Immature natural killer cell (primary cell): ENCODE measurements at regions not wholly inside any gene's neighbourhood (a gene's known extent, or its start where the extent isn't known, plus 50 kb on each side); places are given as distances from the start of the nearest gene placed in this dataset.

Experiments
- DNase-seq, 3 donors: peaks; one replicate each; pipeline ENCODE4 v3.0.0; 2022; ENCODE audit warnings: mixed read lengths in 1 of 3
- H3K27ac Mint-ChIP-seq, 6 donors: one replicate each; pipeline ENCODE4 v1.8.0; 2020; ENCODE audit warnings: mixed read lengths in 6 of 6, mild to moderate bottlenecking in 5 of 6, inconsistent platforms in 4 of 6, moderate library complexity in 3 of 6
- H3K27me3 Mint-ChIP-seq, 3 donors: one replicate each; pipeline ENCODE4 v1.8.0; 2020 to 2021; ENCODE audit warnings: low read depth in 3 of 3, mild to moderate bottlenecking in 3 of 3, mixed read lengths in 3 of 3, moderate library complexity in 3 of 3, inconsistent platforms in 1 of 3
- H3K36me3 Mint-ChIP-seq, 3 donors: one replicate each; pipeline ENCODE4 v1.8.0; 2020; ENCODE audit warnings: mixed read lengths in 3 of 3, inconsistent platforms in 2 of 3, mild to moderate bottlenecking in 2 of 3
- H3K4me1 Mint-ChIP-seq, 2 donors: one replicate each; pipeline ENCODE4 v1.8.0; 2020; ENCODE audit warnings: inconsistent platforms in 2 of 2, mild to moderate bottlenecking in 2 of 2, mixed read lengths in 2 of 2, moderate library complexity in 1 of 2
- H3K4me3 Mint-ChIP-seq, 5 donors: one replicate each; pipeline ENCODE4 v1.8.0; 2020; ENCODE audit warnings: mild to moderate bottlenecking in 5 of 5, mixed read lengths in 5 of 5, inconsistent platforms in 3 of 5, moderate library complexity in 3 of 5
- H3K9me3 Mint-ChIP-seq, 6 donors: one replicate each; pipeline ENCODE4 v1.8.0; 2020; ENCODE audit warnings: mild to moderate bottlenecking in 6 of 6, mixed read lengths in 6 of 6, inconsistent platforms in 4 of 6, moderate library complexity in 3 of 6

DNA sequence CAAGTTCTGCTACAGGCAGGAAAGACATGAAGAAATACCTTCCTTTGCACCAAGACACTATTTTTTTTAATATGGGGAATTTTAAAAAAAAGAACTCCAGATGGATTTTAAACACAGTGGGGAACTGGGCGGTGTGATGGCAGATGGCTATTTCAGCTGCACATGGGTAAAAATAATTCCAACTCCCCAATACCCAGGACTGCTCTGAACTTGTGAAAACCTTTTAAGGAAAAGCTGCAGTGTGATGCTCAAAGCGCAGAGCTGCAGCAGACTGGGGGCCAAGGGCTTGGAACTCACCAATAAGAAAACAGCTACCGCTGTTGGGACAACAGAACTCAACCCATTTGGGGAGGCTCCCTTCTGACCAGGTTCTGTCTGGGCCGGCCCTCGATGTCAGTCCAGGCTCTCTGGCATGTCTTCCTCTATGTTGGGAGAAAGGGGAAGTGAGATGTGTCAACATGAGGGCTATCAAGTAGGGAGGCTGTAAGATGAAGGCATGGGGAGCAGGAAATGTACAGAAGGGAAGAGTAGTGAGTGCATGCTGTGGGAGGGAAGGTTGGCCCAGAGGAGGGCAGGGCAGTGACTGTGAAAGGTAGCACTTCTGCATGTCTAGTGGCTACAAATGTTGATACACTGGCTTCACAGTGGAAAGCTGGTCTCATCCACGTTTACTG lies 64.0 kb upstream of the SLC14A2 start:
- Mint-ChIP-seq H3K4me3 (no peak overlapping the region), H3K27ac (no peak overlapping the region)

DNA sequence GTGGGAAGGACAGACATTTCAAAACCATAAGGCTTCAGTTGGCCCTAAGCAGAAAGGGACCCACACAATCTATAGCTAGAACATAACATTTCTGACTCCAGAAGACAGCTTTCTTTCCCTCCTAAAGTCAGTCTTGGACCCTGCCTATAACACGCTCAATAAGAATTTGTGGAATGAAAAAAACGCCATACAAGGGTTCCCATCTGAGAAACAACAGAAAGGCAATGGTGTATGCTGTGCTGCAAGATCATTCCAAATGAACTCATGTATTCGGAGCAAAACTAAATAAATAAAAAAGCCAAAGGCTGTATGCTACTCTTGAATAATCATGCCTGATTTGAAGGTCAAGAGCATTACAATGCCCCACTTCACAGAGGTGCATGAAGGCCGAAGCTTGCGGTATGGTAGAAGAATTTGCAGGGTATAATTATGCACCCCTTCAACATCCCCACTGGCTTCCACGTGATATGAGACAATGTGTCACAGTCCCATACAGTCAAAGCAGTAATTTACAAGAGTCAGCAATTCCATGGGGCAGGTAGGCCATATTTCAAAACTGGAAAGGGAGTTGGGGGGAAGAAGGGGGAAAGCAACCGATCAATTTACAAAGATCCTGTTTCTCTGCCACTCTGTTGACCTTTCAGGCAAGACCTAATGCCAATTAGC lies 61.4 kb upstream of the SLC14A2 start:
- no peak for DNase-seq

More for the DNA sequence above, 64.0 kb upstream of the SLC14A2 start:
- peaks cover 2 to 7% (median 4%) of the 10 kb centered on the region in 3 donors for H3K27me3 Mint-ChIP-seq
- DNase-seq, result no peak
- H3K9me3 Mint-ChIP-seq, result peaks cover 0 to 4% (median 0%) of the 10 kb centered on the region in 6 donors
- no peaks in the 10 kb centered on the region for H3K4me1 Mint-ChIP-seq
- no peaks in the 10 kb centered on the region for H3K36me3 Mint-ChIP-seq

DNA sequence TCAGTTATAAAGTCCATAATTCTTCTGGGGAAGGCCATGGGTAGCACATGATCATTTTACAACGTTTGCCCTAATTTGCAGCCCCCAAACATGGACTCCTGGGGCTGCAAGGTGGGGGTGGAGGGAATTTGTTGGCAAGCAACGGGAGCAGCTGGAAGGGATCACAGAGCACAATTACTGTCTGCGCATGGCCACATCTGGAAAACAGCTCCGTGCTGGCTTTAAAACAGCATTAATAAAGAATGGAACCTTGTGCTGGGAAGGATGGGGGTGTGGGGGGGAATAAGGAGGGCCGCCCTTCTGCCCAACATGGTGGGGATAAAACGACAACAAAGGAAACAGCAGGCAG lies 60.9 kb upstream of the SLC14A2 start:
- DNase-seq, result no peak
- Mint-ChIP-seq H3K4me1 (no peaks in the 10 kb centered on the region), H3K36me3 (no peaks in the 10 kb centered on the region), H3K27ac (no peak overlapping the region), H3K27me3 (peaks cover under 1 to 8% (median 4%) of the 10 kb centered on the region in 3 donors), H3K9me3 (peaks cover 0 to 4% (median 0%) of the 10 kb centered on the region in 6 donors), H3K4me3 (no peak overlapping the region)

More for the DNA sequence above, 61.4 kb upstream of the SLC14A2 start:
- Mint-ChIP-seq H3K4me3 (no peak overlapping the region), H3K9me3 (peaks cover 0 to 4% (median 0%) of the 10 kb centered on the region in 6 donors), H3K36me3 (no peaks in the 10 kb centered on the region), H3K4me1 (no peaks in the 10 kb centered on the region), H3K27ac (no peak overlapping the region), H3K27me3 (peaks cover 2 to 7% (median 4%) of the 10 kb centered on the region in 3 donors)

DNA sequence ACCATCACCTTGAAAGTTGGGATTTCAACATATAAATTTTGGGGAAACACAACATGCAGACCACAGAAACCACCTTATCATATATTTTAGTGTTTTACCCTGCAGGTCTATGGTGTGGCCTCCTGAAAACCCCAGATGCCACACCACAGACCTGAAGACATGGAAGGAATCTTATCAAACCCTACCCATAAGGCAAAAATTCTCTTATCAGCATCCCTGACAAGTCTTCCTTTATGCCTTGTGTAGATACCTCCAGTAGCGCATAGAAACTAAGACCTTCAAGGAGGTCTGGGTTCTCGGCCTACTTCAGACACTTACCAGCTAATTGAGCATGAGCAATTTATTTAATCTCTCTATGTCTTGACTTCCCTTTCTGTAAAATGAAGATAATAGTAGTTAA lies 59.1 kb upstream of the SLC14A2 start:
- DNase-seq, result no peak
- H3K4me1 Mint-ChIP-seq, result no peaks in the 10 kb centered on the region
- H3K36me3 Mint-ChIP-seq, result no peaks in the 10 kb centered on the region
- H3K27ac Mint-ChIP-seq, result no peak overlapping the region
- H3K9me3 Mint-ChIP-seq, result peaks cover 0 to 4% (median 0%) of the 10 kb centered on the region in 6 donors
- H3K4me3 Mint-ChIP-seq, result no peak overlapping the region
- peaks cover 0 to 7% (median 0%) of the 10 kb centered on the region in 3 donors for H3K27me3 Mint-ChIP-seq

DNA sequence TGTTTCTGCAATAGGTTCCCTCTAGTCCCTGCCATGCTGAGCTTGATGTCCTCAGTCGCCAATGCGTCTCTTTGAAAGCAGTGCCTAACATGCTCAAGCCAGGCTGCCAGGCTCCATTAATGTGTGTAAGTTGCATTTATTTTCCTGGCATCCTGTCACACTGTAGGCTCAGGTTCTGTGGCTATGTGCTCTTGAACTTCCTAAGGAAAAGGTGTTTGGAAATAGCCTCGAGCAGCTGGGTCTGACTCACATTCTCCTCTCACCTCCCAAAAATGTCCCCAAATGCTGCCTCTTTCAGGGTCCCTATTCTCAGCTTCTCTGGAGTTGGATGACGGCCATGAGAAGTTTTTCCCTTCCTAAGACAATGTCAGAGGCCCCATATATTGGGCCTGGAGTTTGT lies 58.0 kb upstream of the SLC14A2 start:
- H3K9me3 Mint-ChIP-seq, result peaks cover 0 to 4% (median 0%) of the 10 kb centered on the region in 6 donors
- DNase-seq, result no peak
- no peak overlapping the region for H3K4me3 Mint-ChIP-seq
- no peaks in the 10 kb centered on the region for H3K36me3 Mint-ChIP-seq
- H3K4me1 Mint-ChIP-seq, result no peaks in the 10 kb centered on the region
- no peak overlapping the region for H3K27ac Mint-ChIP-seq
- peaks cover 0 to 5% (median 0%) of the 10 kb centered on the region in 3 donors for H3K27me3 Mint-ChIP-seq

DNA sequence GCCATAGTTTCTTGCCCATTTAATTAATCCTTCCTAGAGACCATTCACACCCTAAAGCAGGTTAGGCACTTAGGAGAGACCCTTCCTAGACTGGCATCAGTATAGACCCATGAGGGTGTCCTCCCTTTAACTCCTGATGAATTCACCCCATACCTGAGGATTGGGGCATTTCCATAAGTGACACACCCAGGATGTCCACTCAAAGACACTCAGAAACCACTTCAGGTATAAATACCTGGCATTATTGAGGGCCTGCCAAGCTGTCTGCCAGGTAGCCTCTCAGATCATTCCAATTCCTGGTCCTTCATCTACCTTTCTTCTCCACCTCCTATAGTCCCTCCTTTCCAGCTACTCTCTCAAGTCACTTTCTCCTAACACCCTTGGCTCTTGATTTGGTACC lies 57.5 kb upstream of the SLC14A2 start:
- Mint-ChIP-seq H3K27ac (no peak overlapping the region), H3K9me3 (peaks cover 0 to 4% (median 0%) of the 10 kb centered on the region in 6 donors), H3K27me3 (peaks cover 0 to 3% (median 0%) of the 10 kb centered on the region in 3 donors), H3K4me3 (no peak overlapping the region), H3K4me1 (no peaks in the 10 kb centered on the region), H3K36me3 (no peaks in the 10 kb centered on the region)
- DNase-seq, result no peak

DNA sequence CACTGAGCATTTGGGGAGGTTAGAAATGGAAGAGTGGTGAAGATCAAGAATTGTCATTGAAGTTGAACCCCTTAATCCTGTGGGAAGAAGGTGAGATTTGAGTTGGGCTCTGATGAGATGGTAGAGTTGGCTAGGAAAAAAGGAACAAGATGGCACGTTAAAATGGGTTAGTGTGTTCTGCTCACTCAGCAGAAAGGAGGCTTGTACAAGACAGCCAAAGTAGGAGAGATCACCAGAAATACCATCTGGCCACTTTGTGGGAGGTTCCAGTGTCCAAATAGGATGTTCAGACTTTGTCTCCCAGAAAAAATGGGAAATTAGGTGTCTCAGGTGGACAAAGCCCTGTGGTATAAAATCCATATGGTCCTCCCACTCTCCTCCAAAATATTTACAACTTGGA lies 56.0 kb upstream of the SLC14A2 start:
- Mint-ChIP-seq H3K27me3 (peaks cover 0 to 3% (median 0%) of the 10 kb centered on the region in 3 donors), H3K27ac (no peak overlapping the region), H3K4me3 (no peak overlapping the region), H3K4me1 (no peaks in the 10 kb centered on the region), H3K9me3 (peaks cover 0 to 4% (median 0%) of the 10 kb centered on the region in 6 donors), H3K36me3 (no peaks in the 10 kb centered on the region)
- DNase-seq, result no peak

DNA sequence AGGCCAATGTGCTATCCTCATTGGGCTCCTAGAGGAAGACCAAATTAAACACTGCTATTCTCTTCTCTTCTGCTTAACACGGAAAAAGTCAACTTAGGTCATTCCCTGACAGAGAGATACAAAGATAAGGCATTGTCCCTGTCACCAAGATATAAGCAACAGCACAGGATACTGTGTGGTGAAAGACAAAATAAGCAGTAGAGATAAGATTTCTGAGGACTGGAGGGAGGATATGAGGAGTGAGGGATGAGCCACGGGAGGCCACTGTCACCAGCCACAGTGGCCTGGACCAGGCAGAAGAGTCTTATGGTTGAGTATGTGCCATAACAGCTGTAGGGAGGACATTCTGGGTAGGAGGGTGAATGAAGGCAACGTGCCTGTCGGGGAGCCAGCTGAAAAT lies 54.4 kb upstream of the SLC14A2 start:
- peaks cover 0 to 3% (median 0%) of the 10 kb centered on the region in 3 donors for H3K27me3 Mint-ChIP-seq
- DNase-seq, result no peak
- no peaks in the 10 kb centered on the region for H3K36me3 Mint-ChIP-seq
- peaks cover 0 to 2% (median 0%) of the 10 kb centered on the region in 6 donors for H3K9me3 Mint-ChIP-seq
- no peak overlapping the region for H3K27ac Mint-ChIP-seq
- H3K4me3 Mint-ChIP-seq, result no peak overlapping the region
- no peaks in the 10 kb centered on the region for H3K4me1 Mint-ChIP-seq

DNA sequence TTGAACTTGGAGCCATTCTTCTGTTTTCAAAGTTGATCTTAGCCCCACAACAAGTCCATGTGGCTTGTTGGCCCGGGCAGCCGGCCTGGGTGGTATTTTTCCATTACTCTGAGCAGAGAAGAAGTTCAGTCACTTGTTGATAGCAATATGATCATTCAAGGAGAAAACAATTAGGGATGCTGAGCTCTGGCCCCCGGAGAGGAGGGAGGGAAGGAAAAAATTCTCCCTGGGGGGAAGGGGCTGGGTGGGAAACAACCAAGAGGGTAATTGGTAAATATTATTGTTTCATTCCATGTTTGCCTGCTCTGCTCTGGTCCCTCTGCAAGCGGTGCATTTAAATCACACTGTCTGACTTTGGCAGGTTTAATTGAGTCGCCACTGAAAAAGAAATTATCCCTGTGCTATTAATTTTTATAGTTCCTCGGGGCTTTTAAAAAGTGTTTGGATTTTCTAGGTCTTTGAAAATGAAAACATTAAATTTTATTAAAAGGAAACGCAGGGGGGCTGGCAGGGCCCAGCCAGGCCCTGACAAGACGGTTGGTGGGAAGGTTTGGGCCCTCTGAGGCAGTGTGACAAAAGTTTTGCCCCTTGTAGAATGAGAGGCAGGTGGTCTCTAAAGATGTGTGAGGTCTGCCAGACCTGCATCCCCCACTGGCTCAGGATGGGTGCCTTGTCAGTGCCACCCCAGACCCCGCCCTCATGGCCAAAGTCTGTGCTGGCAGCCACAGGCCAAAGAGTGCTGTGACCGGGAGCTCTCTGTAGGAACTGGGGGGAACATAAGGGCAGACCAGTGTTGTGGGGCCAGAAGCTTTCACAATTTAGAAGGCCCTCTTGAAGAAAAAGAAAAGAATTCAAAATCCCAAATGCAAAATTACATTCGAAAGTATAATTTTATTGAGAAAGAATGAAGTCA lies 52.5 kb upstream of the SLC14A2 start:
- H3K9me3 Mint-ChIP-seq, result no peaks in the 10 kb centered on the region
- no peak for DNase-seq
- H3K4me1 Mint-ChIP-seq, result no peaks in the 10 kb centered on the region
- H3K27ac Mint-ChIP-seq, result no peak overlapping the region
- H3K4me3 Mint-ChIP-seq, result no peak overlapping the region
- H3K27me3 Mint-ChIP-seq, result peaks cover 0 to 4% (median 2%) of the 10 kb centered on the region in 3 donors
- H3K36me3 Mint-ChIP-seq, result no peaks in the 10 kb centered on the region

DNA sequence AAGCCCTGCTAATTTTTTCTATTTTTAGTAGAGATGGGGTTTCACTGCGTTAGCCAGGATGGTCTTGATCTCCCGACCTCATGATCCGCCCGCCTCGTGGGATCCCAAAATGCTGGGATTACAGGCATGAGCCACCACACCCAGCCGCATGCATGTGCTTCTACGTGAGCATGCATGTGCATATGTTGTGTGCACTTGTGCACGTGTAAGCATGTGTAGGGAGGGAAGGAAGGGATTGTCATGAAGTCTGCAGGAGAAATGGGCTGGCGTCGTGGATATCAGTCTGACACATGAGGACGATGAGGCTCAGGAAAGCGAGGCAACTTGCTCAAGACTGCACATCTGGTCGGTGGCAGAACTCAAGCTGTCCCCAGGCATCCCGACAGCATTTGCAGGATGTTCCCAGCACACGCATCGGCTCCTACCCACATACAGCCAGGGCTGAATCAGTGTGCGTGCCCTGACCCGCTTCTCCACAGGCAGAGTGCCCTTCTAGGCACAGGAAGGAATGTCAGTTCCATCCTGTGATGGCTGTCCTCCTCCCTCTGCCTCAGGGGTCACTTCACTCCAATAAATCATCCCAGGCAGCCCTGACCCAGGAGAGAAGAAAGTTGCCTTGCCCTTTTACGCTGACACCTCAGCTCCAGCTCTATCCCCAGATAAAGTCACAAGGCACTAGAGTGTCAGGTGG lies 49.9 kb upstream of the SLC14A2 start:
- no peak overlapping the region for H3K4me3 Mint-ChIP-seq
- no peak overlapping the region for H3K27ac Mint-ChIP-seq
- no peaks in the 10 kb centered on the region for H3K4me1 Mint-ChIP-seq
- no peaks in the 10 kb centered on the region for H3K36me3 Mint-ChIP-seq
- DNase-seq, result no peak
- H3K9me3 Mint-ChIP-seq, result no peaks in the 10 kb centered on the region
- peaks cover 1 to 5% (median 5%) of the 10 kb centered on the region in 3 donors for H3K27me3 Mint-ChIP-seq
